ENCODE measurements at regions not wholly inside any gene's neighbourhood (a gene's known extent, or its start where the extent isn't known, plus 50 kb on each side); places are given as distances from the start of the nearest gene placed in this dataset.

DNA sequence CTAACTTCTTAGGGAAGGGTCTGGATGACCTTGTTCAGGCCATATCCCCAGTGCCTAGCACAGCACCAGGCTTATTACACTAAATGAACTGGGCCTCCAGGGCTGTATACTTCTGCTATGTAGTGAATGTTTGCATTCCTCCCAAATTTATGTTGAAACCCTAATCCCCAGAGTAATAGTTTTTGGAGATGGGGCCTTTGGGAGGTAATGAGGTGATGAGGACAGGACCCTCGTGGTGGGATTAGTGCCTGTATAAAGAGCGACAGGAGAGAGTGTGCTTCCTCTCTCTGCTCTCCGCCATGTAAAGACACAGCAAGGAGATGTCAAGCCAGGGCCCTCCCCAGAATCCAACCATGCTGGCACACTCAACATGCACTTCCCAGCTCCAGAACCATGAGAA is 148.3 kb downstream of the SEC61B start:
- Histone ChIP-seq H3K9me3 (ENCODE audit: insufficient read depth in 2 of 2, low read depth in 1 of 2, low read length in 1 of 2) (no peaks in the 10 kb centered on the region), H3K4ac (replicated peaks; ENCODE audit: insufficient read length, low read depth, low read length) (no peak overlapping the region), H4K91ac (replicated peaks; ENCODE audit: insufficient read length, low read length) (no peak overlapping the region), H2BK20ac (ENCODE audit: low read length) (no peak overlapping the region), H3K27me3 (replicated peaks in 1 of 4; ENCODE audit: control insufficient read depth in 3 of 4, extremely low read depth in 1 of 4, insufficient read depth in 3 of 4, low read length in 3 of 4) (no peaks in the 10 kb centered on the region), H2BK12ac (ENCODE audit: low read depth, low read length) (no peak overlapping the region), H2BK15ac (ENCODE audit: low read length) (no peak overlapping the region), H3K14ac (ENCODE audit: insufficient read length) (no peak overlapping the region), H3K36me3 (ENCODE audit: control insufficient read depth in 2 of 4, insufficient read depth in 4 of 4, low read length in 3 of 4) (no peaks in the 10 kb centered on the region), H2AFZ (ENCODE audit: low read length) (no peak overlapping the region), H2AK5ac (ENCODE audit: low read depth, low read length) (no peak overlapping the region), H2BK120ac (replicated peaks; ENCODE audit: low read depth, low read length) (no peak overlapping the region), H3K4me2 (ENCODE audit: insufficient read depth in 1 of 2, low read depth in 2 of 2, low read length in 2 of 2) (no peak overlapping the region), H3K4me3 (ENCODE audit: extremely low read depth in 1 of 4, insufficient read depth in 2 of 4, low read depth in 3 of 4, low read length in 4 of 4) (no peak overlapping the region), H3K9ac (replicated peaks in 1 of 4; ENCODE audit: extremely low read depth in 1 of 4, low read depth in 3 of 4, low read length in 3 of 4) (no peak overlapping the region), H3K23ac (ENCODE audit: insufficient read length) (no peak overlapping the region), H3K27ac (ENCODE audit: low read depth, low read length) (no peak overlapping the region), H3K79me1 (ENCODE audit: low read depth, low read length) (no peaks in the 10 kb centered on the region), H3K4me1 (replicated peaks in 1 of 4; ENCODE audit: control insufficient read depth in 3 of 4, insufficient read depth in 4 of 4, low read length in 3 of 4) (peaks cover 0 to 5% (median 1%) of the 10 kb centered on the region in 4 experiments; a peak in 4 of 7 replicates), H3K23me2 (ENCODE audit: low read depth, low read length) (no peaks in the 10 kb centered on the region; the same call in 1 of the 2 replicates), H4K8ac (ENCODE audit: extremely low read depth, insufficient read depth, low read length) (no peak overlapping the region), H3K56ac (replicated peaks; ENCODE audit: insufficient read length, low read depth, low read length) (no peak overlapping the region), H4K5ac (ENCODE audit: insufficient read length, low read depth, low read length) (no peak overlapping the region), H3K18ac (ENCODE audit: extremely low read depth, low read length) (no peak overlapping the region), H4K20me1 (replicated peaks in 1 of 2; ENCODE audit: control insufficient read depth in 1 of 2, insufficient read depth in 2 of 2, low read length in 2 of 2) (no peaks in the 10 kb centered on the region), H3K79me2 (ENCODE audit: control insufficient read depth in 1 of 2, insufficient read depth in 2 of 2, low read length in 2 of 2) (no peaks in the 10 kb centered on the region), H2BK5ac (ENCODE audit: low read depth, low read length) (no peak overlapping the region)
- CTCF ChIA-PET (ENCODE audit: partially characterized antibody) = no interaction called here
- 100% methylated on average over 3 of the region's 3 CpGs; no CpG with 5 or more reads in 1 of the 2 experiments for WGBS, 2 experiments (ENCODE audit: extremely low coverage in 1 of 2, insufficient coverage in 1 of 2, insufficient read length in 1 of 2, insufficient replicate concordance in 2 of 2, low coverage in 1 of 2, low lambda C conversion rate in 2 of 2, missing lambda C conversion rate in 1 of 2)
- no peak for TF ChIP-seq SAP30 (IDR thresholded peaks at IDR 0.05; ENCODE audit: insufficient read depth, insufficient replicate concordance, low read length)
- no peak for TF ChIP-seq JUND (IDR thresholded peaks at IDR 0.05; ENCODE audit: low read length)
- no peak for TF ChIP-seq CREB1 (IDR thresholded peaks at IDR 0.05)
- no peak for TF ChIP-seq CBX5 (IDR thresholded peaks at IDR 0.05; ENCODE audit: low read depth, low read length)
- TF ChIP-seq TCF12 (IDR thresholded peaks at IDR 0.05; ENCODE audit: low read depth, low read length) = no peak
- TF ChIP-seq SP4 (IDR thresholded peaks at IDR 0.05; ENCODE audit: low read length) = no peak
- TF ChIP-seq ASH2L (IDR thresholded peaks at IDR 0.05; ENCODE audit: low read length) = no peak
- no peak for TF ChIP-seq CHD2 (IDR thresholded peaks at IDR 0.05; ENCODE audit: low read length)
- no peak for TF ChIP-seq FOSL1 (IDR thresholded peaks at IDR 0.05; ENCODE audit: insufficient read depth, low read depth, low read length)
- TF ChIP-seq EGR1 (IDR thresholded peaks at IDR 0.05; ENCODE audit: borderline replicate concordance, low read depth, low read length) = no peak
- POLR2A ChIA-PET (ENCODE audit: partially characterized antibody) = no interaction called here
- DNase-seq (ENCODE audit: low read depth in 1 of 2, low spot score in 2 of 2) (no peak), FAIRE-seq (no peak)
